ENCODE measurements at regions not wholly inside any gene's neighbourhood (a gene's known extent, or its start where the extent isn't known, plus 50 kb on each side); places are given as distances from the start of the nearest gene placed in this dataset.

- TF ChIP-seq RAD21 (IDR thresholded peaks at IDR 0.05) (no peak), EGR1 (IDR thresholded peaks at IDR 0.05; ENCODE audit: low read depth in 2 of 2) (no peak)
Observed at GRCh38 chr10:52682766-52683165, 89.8 kb downstream of the MBL2 start.
